Neuronal stem cell (in vitro differentiated cells): ENCODE measurements at regions not wholly inside any gene's neighbourhood (a gene's known extent, or its start where the extent isn't known, plus 50 kb on each side); places are given as distances from the start of the nearest gene placed in this dataset.
"Not testable (repeated sequence)": the region's sequence is repeated elsewhere in the genome, so short reads cannot be mapped to it uniquely, and the experiment has no call there.

Experiments used
- DNase-seq: peaks from one replicate; pipeline ENCODE4 v3.0.0-alpha.2; 2013; ENCODE audit warnings: low spot score
- H2AFZ ChIP-seq: one replicate; pipeline ENCODE4 v1.6.1; 2013; ENCODE audit warnings: mild to moderate bottlenecking, low read length, inconsistent platforms
- H2AK5ac ChIP-seq: 2 replicates; pipeline ENCODE4 v1.6.1; 2013; ENCODE audit warnings: low read depth, mild to moderate bottlenecking, inconsistent platforms, low read length, moderate library complexity, mixed read lengths
- H2BK120ac ChIP-seq: 2 replicates; pipeline ENCODE4 v1.6.1; 2013; ENCODE audit warnings: low read depth, mild to moderate bottlenecking, inconsistent platforms, low read length, moderate library complexity, mixed read lengths
- H2BK12ac ChIP-seq: one replicate; pipeline ENCODE4 v1.6.1; 2013; ENCODE audit warnings: low read length, inconsistent platforms
- H2BK15ac ChIP-seq: 2 replicates; pipeline ENCODE4 v1.6.1; 2013; ENCODE audit warnings: mild to moderate bottlenecking, low read length, inconsistent platforms, mixed read lengths
- H2BK5ac ChIP-seq: one replicate; pipeline ENCODE4 v1.6.1; 2013; ENCODE audit warnings: inconsistent platforms, mild to moderate bottlenecking, low read length, moderate library complexity
- H3K14ac ChIP-seq: one replicate; pipeline ENCODE4 v1.6.1; 2013; ENCODE audit warnings: low read length, inconsistent platforms
- H3K18ac ChIP-seq: 2 replicates; pipeline ENCODE4 v1.6.1; 2013; ENCODE audit warnings: low read length, inconsistent platforms
- H3K23ac ChIP-seq: 2 replicates; pipeline ENCODE4 v1.6.1; 2013; ENCODE audit warnings: low read depth, mild to moderate bottlenecking, mixed read lengths, low read length, inconsistent platforms; ENCODE audit not compliant: poor library complexity
- H3K27ac ChIP-seq: replicated peaks from 3 replicates; pipeline ENCODE4 v1.5.1; 2013; ENCODE audit warnings: low read length, inconsistent platforms
- H3K27me3 ChIP-seq, 3 experiments: 2 replicates each; pipeline ENCODE4 v1.6.1; 2013; ENCODE audit warnings: low read length in 3 of 3, mild to moderate bottlenecking in 2 of 3, inconsistent platforms in 1 of 3, low read depth in 1 of 3, mixed read lengths in 1 of 3, moderate library complexity in 1 of 3; ENCODE audit not compliant: control insufficient read depth in 3 of 3, insufficient read depth in 3 of 3
- H3K36me3 ChIP-seq, 2 donors: replicated peaks in 1 of 2; 2 replicates each; pipeline ENCODE4 v1.6.1; 2013; ENCODE audit warnings: low read length in 2 of 2; ENCODE audit not compliant: control insufficient read depth in 2 of 2, insufficient read depth in 2 of 2
- H3K4ac ChIP-seq: 2 replicates; pipeline ENCODE4 v1.6.1; 2013; ENCODE audit warnings: inconsistent platforms, mild to moderate bottlenecking, low read length, moderate library complexity
- H3K4me1 ChIP-seq, 2 donors: 1 replicate in 1 of 2; 2 replicates in 1 of 2; pipeline ENCODE4 v1.6.1; 2013; ENCODE audit warnings: low read length in 2 of 2, low read depth in 1 of 2; ENCODE audit not compliant: control insufficient read depth in 2 of 2, insufficient read depth in 1 of 2
- H3K4me2 ChIP-seq: one replicate; pipeline ENCODE4 v1.6.1; 2013; ENCODE audit warnings: mild to moderate bottlenecking, low read length, inconsistent platforms; ENCODE audit not compliant: insufficient read depth, poor library complexity, severe bottlenecking
- H3K4me3 ChIP-seq, 2 donors: 2 replicates each; pipeline ENCODE4 v1.5.1; 2013; ENCODE audit warnings: low read length in 2 of 2, mild to moderate bottlenecking in 2 of 2, inconsistent platforms in 1 of 2, moderate library complexity in 1 of 2
- H3K79me1 ChIP-seq: one replicate; pipeline ENCODE4 v1.6.1; 2013; ENCODE audit warnings: low read depth, mild to moderate bottlenecking, inconsistent platforms, low read length, moderate library complexity
- H3K9ac ChIP-seq: one replicate; pipeline ENCODE4 v1.6.1; 2013; ENCODE audit warnings: mild to moderate bottlenecking, low read depth, low read length, inconsistent platforms; ENCODE audit not compliant: poor library complexity
- H3K9me3 ChIP-seq, 2 donors: replicated peaks in 1 of 2; 2 replicates each; pipeline versions ENCODE3 to v1.6.1; 2013; ENCODE audit warnings: low read length in 2 of 2, mild to moderate bottlenecking in 2 of 2, inconsistent platforms in 1 of 2, low read depth in 1 of 2, mixed read lengths in 1 of 2, moderate library complexity in 1 of 2; ENCODE audit not compliant: control insufficient read depth in 2 of 2, insufficient read depth in 1 of 2
- H4K8ac ChIP-seq: one replicate; pipeline ENCODE4 v1.6.1; 2013; ENCODE audit warnings: low read depth, mild to moderate bottlenecking, inconsistent platforms, low read length, moderate library complexity
- H4K91ac ChIP-seq: one replicate; pipeline ENCODE4 v1.6.1; 2013; ENCODE audit warnings: low read length, low read depth, mild to moderate bottlenecking, inconsistent platforms; ENCODE audit not compliant: poor library complexity
- WGBS, 2 donors: extraction: QIAGEN DNeasy Blood & Tissue Kit; methylation state at CpG; one replicate each; pipeline ENCODE4 v1.1.7; 2013; ENCODE audit warnings: missing lambda C conversion rate in 2 of 2, mixed read lengths in 1 of 2; ENCODE audit not compliant: insufficient read length in 2 of 2, insufficient replicate concordance in 1 of 2; ENCODE audit errors: extremely low coverage in 2 of 2; 5-methylcytosine and 5-hydroxymethylcytosine counted together

DNA sequence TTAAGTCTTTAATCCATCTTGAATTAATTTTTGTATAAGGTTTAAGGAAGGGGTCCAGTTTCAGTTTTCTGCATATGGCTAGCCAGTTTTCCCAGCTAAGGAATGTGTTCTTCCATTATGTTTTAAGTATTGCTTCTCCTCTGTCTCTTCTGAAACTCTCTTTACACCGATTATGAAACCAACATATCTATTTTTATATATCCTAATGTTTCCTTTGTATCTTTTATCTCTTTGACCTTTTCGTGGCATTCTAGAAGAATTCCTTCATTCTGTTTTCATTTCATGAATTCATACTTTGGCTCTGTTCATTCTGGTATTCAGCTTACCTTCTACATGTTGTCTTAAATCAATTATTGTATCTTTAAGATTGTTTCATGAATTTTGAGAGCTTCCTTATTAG is 697.0 kb upstream of the ACVR2A start:
- Histone ChIP-seq H3K79me1 (no peaks in the 10 kb centered on the region), H3K4ac (no peak overlapping the region)

DNA sequence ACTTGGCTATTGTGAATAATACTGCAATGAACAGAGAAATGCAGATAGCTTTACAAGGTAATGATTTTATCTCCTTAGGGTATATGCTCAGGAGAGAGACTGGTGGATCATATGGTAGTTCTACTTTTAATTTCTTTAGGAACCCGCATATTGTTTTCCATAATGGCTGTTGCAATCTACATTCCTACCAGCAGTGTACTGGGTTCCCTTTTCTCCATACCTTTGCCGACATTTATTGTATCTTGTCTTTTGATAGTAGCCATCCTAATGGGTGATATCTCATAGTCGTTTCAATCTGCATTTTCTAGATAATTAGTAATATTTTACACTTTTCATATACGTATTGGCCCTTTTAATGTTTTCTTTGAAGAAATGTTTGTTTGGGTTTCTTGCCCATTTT is 702.9 kb upstream of the ACVR2A start:
- H3K4me2 ChIP-seq: no peak overlapping the region
- H3K4me3 ChIP-seq: no peak overlapping the region
- no peaks in the 10 kb centered on the region for H3K27me3 ChIP-seq
- H3K79me1 ChIP-seq: no peaks in the 10 kb centered on the region
- WGBS, 2 donors: no CpG with 5 or more reads among the region's 4 CpGs
- no peak overlapping the region for H3K14ac ChIP-seq
- H3K27ac ChIP-seq: no peak overlapping the region
- no peak overlapping the region for H3K18ac ChIP-seq
- H2BK12ac ChIP-seq: no peak overlapping the region
- H3K4me1 ChIP-seq: no peaks in the 10 kb centered on the region
- no peaks in the 10 kb centered on the region for H3K36me3 ChIP-seq
- no peak overlapping the region for H2BK5ac ChIP-seq
- H2AK5ac ChIP-seq: no peak overlapping the region
- no peak overlapping the region for H4K8ac ChIP-seq
- H2BK120ac ChIP-seq: no peak overlapping the region
- no peak overlapping the region for H3K9ac ChIP-seq
- no peak overlapping the region for H4K91ac ChIP-seq
- no peak for DNase-seq
- H3K23ac ChIP-seq: no peak overlapping the region
- H2BK15ac ChIP-seq: no peak overlapping the region
- no peaks in the 10 kb centered on the region for H3K9me3 ChIP-seq
- no peak overlapping the region for H3K4ac ChIP-seq
- H2AFZ ChIP-seq: no peak overlapping the region

More for the DNA sequence above, 697.0 kb upstream of the ACVR2A start:
- no peak overlapping the region for H2AFZ ChIP-seq
- H3K9ac ChIP-seq: no peak overlapping the region
- H3K4me1 ChIP-seq: no peaks in the 10 kb centered on the region
- no peak overlapping the region for H3K4me2 ChIP-seq
- no peak overlapping the region for H4K91ac ChIP-seq
- H2BK5ac ChIP-seq: no peak overlapping the region
- no peak overlapping the region for H3K14ac ChIP-seq
- no peak overlapping the region for H2BK120ac ChIP-seq
- H2AK5ac ChIP-seq: no peak overlapping the region
- no peak overlapping the region for H2BK15ac ChIP-seq
- H3K27ac ChIP-seq: no peak overlapping the region
- H3K36me3 ChIP-seq: no peaks in the 10 kb centered on the region
- no peaks in the 10 kb centered on the region for H3K27me3 ChIP-seq
- H3K18ac ChIP-seq: no peak overlapping the region
- DNase-seq: no peak
- no peak overlapping the region for H4K8ac ChIP-seq
- WGBS, 2 donors: no CpG with 5 or more reads among the region's 2 CpGs
- H3K23ac ChIP-seq: no peak overlapping the region
- H3K4me3 ChIP-seq: no peak overlapping the region
- H2BK12ac ChIP-seq: no peak overlapping the region
- H3K9me3 ChIP-seq: peaks cover 3 to 5% of the 10 kb centered on the region in 2 donors

DNA sequence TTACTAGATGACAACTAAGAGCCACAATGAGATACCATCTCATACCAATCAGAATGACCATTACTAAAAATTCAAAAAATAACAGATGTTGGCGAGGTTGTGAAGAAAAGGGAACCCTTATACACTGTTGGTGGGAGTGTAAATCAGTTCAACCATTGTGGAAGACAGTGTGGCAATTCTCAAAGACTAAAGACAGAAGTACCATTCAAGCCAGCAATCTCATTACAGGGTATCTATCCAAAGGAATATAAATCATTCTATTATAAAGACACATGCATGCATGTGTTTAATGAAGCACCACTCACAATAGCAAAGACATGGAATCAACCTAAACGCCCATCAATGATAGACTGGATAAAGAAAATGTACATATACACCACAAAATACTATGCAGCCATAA is 705.1 kb upstream of the ACVR2A start:
- H2AK5ac ChIP-seq, H3K9ac ChIP-seq, H3K27ac ChIP-seq, H3K4me3 ChIP-seq, DNase-seq, H3K4me2 ChIP-seq, H3K79me1 ChIP-seq, H2BK120ac ChIP-seq, H2AFZ ChIP-seq, H3K4ac ChIP-seq, H4K8ac ChIP-seq, H3K27me3 ChIP-seq, H3K14ac ChIP-seq, H3K18ac ChIP-seq, H3K36me3 ChIP-seq, H2BK5ac ChIP-seq, H4K91ac ChIP-seq, H3K4me1 ChIP-seq, H3K9me3 ChIP-seq, H3K23ac ChIP-seq, H2BK12ac ChIP-seq, H2BK15ac ChIP-seq: not testable (repeated sequence)
- WGBS, 2 donors: no CpG with 5 or more reads among the region's 2 CpGs

DNA sequence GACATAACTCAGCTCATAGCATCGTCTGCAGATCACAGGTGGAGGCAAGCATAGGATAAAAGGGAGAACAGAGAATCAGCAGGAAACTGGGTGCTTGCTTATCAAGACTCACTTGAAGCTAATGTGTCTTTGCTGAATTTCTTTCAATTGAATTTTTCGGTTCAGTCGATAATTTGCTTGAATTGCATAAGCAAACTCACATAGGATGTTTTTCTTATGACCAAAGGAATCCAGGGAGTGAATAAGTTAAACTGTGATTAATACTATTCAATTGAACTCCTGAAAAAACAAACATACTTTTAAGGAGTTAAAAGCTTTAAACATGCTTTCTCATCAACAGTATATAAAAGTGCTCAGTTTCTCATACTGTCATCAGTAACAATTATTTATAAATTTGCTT is 707.1 kb upstream of the ACVR2A start:
- Histone ChIP-seq H2BK15ac (no peak overlapping the region), H3K18ac (no peak overlapping the region)
- no CpG with 5 or more reads among the region's 3 CpGs for whole genome bisulfite sequencing, 2 donors

More for the DNA sequence above, 707.1 kb upstream of the ACVR2A start:
- no peak overlapping the region for H3K4ac ChIP-seq
- H3K27me3 ChIP-seq: no peaks in the 10 kb centered on the region
- H3K36me3 ChIP-seq: no peaks in the 10 kb centered on the region
- no peaks in the 10 kb centered on the region for H3K79me1 ChIP-seq
- H3K14ac ChIP-seq: no peak overlapping the region
- H3K4me2 ChIP-seq: no peak overlapping the region
- H3K9ac ChIP-seq: no peak overlapping the region
- no peak overlapping the region for H3K4me3 ChIP-seq
- no peak overlapping the region for H2BK5ac ChIP-seq
- no peak overlapping the region for H3K27ac ChIP-seq
- H2AFZ ChIP-seq: no peak overlapping the region
- H2AK5ac ChIP-seq: no peak overlapping the region
- H3K23ac ChIP-seq: no peak overlapping the region
- no peak overlapping the region for H2BK12ac ChIP-seq
- no peaks in the 10 kb centered on the region for H3K9me3 ChIP-seq
- no peak overlapping the region for H4K8ac ChIP-seq
- no peaks in the 10 kb centered on the region for H3K4me1 ChIP-seq
- no peak overlapping the region for H4K91ac ChIP-seq
- no peak for DNase-seq
- no peak overlapping the region for H2BK120ac ChIP-seq
